ENCODE measurements at regions not wholly inside any gene's neighbourhood (a gene's known extent, or its start where the extent isn't known, plus 50 kb on each side); places are given as distances from the start of the nearest gene placed in this dataset.
"Not testable (repeated sequence)": the region's sequence is repeated elsewhere in the genome, so short reads cannot be mapped to it uniquely, and the experiment has no call there.

DNA sequence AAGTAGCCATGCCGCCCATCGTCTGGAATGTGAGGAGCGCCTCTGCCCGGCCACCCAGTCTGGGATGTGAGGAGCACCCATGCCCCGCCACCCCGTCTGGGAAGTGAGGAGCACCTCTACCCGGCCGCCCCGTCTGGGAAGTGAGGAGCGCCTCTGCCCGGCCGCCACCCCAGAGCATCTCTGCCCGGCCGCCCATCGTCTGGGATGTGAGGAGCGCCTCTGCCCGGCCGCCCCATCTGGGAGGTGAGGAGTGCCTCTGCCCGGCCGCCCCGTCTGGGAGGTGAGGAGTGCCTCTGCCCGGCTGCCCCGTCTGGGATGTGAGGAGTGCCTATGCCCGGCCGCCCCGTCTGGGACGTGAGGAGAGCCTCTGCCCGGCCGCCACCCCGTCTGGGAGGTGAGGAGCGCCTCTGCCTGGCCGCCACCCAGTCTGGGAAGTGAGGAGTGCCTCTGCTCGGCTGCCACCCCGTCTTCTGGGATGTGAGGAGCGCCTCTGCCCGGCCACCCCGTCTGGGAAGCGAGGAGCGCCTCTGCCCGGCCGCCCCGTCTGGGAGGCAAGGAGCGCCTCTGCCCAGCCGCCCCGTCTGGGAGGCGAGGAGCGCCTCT lies 126.7 kb upstream of the MED14 start:
- H3K27me3 ChIP-seq (ENCODE audit: control insufficient read depth in 1 of 2, insufficient read depth in 1 of 2, low read length in 2 of 2); H3K23ac ChIP-seq (ENCODE audit: low read length in 2 of 2); DNase-seq; H3K36me3 ChIP-seq (ENCODE audit: control insufficient read depth in 1 of 2, insufficient read depth in 2 of 2, low read depth in 1 of 2, low read length in 2 of 2); H2BK12ac ChIP-seq (ENCODE audit: low read length in 2 of 2); H2AK5ac ChIP-seq (ENCODE audit: low read length, severe bottlenecking); H3K4me1 ChIP-seq (ENCODE audit: control insufficient read depth, insufficient read depth, low read depth, low read length); H3K4me3 ChIP-seq (ENCODE audit: insufficient read depth in 1 of 2, low read depth in 1 of 2, low read length in 2 of 2); H3K27ac ChIP-seq (ENCODE audit: low read length, poor library complexity, severe bottlenecking); H4K8ac ChIP-seq (ENCODE audit: low read length); H2BK120ac ChIP-seq (ENCODE audit: low read depth, low read length); H3K9me3 ChIP-seq (ENCODE audit: control insufficient read depth, low read length); H3K79me1 ChIP-seq (replicated peaks; ENCODE audit: low read length, poor library complexity, severe bottlenecking); H3K4ac ChIP-seq (ENCODE audit: low read depth in 1 of 2, low read length in 2 of 2); H3K4me2 ChIP-seq (ENCODE audit: low read length, poor library complexity, severe bottlenecking); H4K91ac ChIP-seq (ENCODE audit: low read length); H3K14ac ChIP-seq (ENCODE audit: low read length in 2 of 2); H2AFZ ChIP-seq (ENCODE audit: low read depth, low read length); H3K9ac ChIP-seq (ENCODE audit: low read length); H2BK15ac ChIP-seq (ENCODE audit: low read depth, poor library complexity, severe bottlenecking); H3K18ac ChIP-seq (ENCODE audit: low read depth in 1 of 2, low read length in 2 of 2); H2BK5ac ChIP-seq (ENCODE audit: low read depth, low read length, poor library complexity, severe bottlenecking): not testable (repeated sequence)
- WGBS: 98% methylated on average over 20 of the region's 47 CpGs

- 0% methylated on average over 1 of the region's 4 CpGs for WGBS
- not testable (repeated sequence) for H3K18ac ChIP-seq (ENCODE audit: low read depth in 1 of 2, low read length in 2 of 2); H3K9ac ChIP-seq (ENCODE audit: low read length); DNase-seq; H3K14ac ChIP-seq (ENCODE audit: low read length in 2 of 2); H2BK120ac ChIP-seq (ENCODE audit: low read depth, low read length); H2BK5ac ChIP-seq (ENCODE audit: low read depth, low read length, poor library complexity, severe bottlenecking); H3K4me1 ChIP-seq (ENCODE audit: control insufficient read depth, insufficient read depth, low read depth, low read length); H3K9me3 ChIP-seq (ENCODE audit: control insufficient read depth, low read length); H3K27ac ChIP-seq (ENCODE audit: low read length, poor library complexity, severe bottlenecking); H3K36me3 ChIP-seq (ENCODE audit: control insufficient read depth in 1 of 2, insufficient read depth in 2 of 2, low read depth in 1 of 2, low read length in 2 of 2); H4K8ac ChIP-seq (ENCODE audit: low read length); H3K79me1 ChIP-seq (replicated peaks; ENCODE audit: low read length, poor library complexity, severe bottlenecking); H2AK5ac ChIP-seq (ENCODE audit: low read length, severe bottlenecking); H2BK12ac ChIP-seq (ENCODE audit: low read length in 2 of 2); H2AFZ ChIP-seq (ENCODE audit: low read depth, low read length); H3K4me2 ChIP-seq (ENCODE audit: low read length, poor library complexity, severe bottlenecking); H4K91ac ChIP-seq (ENCODE audit: low read length); H3K23ac ChIP-seq (ENCODE audit: low read length in 2 of 2); H3K4ac ChIP-seq (ENCODE audit: low read depth in 1 of 2, low read length in 2 of 2); H2BK15ac ChIP-seq (ENCODE audit: low read depth, poor library complexity, severe bottlenecking); H3K27me3 ChIP-seq (ENCODE audit: control insufficient read depth in 1 of 2, insufficient read depth in 1 of 2, low read length in 2 of 2); H3K4me3 ChIP-seq (ENCODE audit: insufficient read depth in 1 of 2, low read depth in 1 of 2, low read length in 2 of 2)
Observed at GRCh38 chrX:40863260-40863659, 127.9 kb upstream of the MED14 start.

DNA sequence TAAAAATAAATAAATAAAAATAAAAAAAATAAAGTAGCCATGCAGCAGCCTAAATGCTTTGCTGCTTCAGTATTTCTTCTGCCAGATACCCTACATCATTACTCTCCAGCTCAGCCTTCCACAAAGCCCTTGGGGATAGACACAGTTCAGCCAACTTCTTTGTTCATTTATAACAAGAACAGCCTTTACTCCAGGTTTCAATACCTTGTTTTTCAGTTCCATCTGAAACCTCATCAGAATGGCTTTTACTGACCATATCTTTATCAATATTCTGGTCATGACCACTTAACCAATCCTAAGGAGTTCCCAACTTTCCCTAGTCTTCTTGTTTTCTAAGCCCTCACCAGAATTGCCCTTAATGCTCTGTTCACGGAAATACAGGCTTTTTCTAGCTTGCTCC lies 128.3 kb upstream of the MED14 start:
- no peak overlapping the region for H3K4ac ChIP-seq (ENCODE audit: low read depth in 1 of 2, low read length in 2 of 2)
- H3K27me3 ChIP-seq (ENCODE audit: control insufficient read depth in 1 of 2, insufficient read depth in 1 of 2, low read length in 2 of 2): no peaks in the 10 kb centered on the region
- H3K23ac ChIP-seq (ENCODE audit: low read length in 2 of 2): no peak overlapping the region
- no peaks in the 10 kb centered on the region for H3K36me3 ChIP-seq (ENCODE audit: control insufficient read depth in 1 of 2, insufficient read depth in 2 of 2, low read depth in 1 of 2, low read length in 2 of 2)
- no peak overlapping the region for H2BK12ac ChIP-seq (ENCODE audit: low read length in 2 of 2)
- no peak overlapping the region for H2BK120ac ChIP-seq (ENCODE audit: low read depth, low read length)
- H3K4me1 ChIP-seq (ENCODE audit: control insufficient read depth, insufficient read depth, low read depth, low read length): peaks cover 2% of the 10 kb centered on the region
- no peak overlapping the region for H3K14ac ChIP-seq (ENCODE audit: low read length in 2 of 2)
- no peak overlapping the region for H3K18ac ChIP-seq (ENCODE audit: low read depth in 1 of 2, low read length in 2 of 2)
- no peak overlapping the region for H2BK5ac ChIP-seq (ENCODE audit: low read depth, low read length, poor library complexity, severe bottlenecking)
- 89% methylated on average over 1 of the region's 1 CpG for WGBS
- H4K8ac ChIP-seq (ENCODE audit: low read length): no peak overlapping the region
- no peak overlapping the region for H4K91ac ChIP-seq (ENCODE audit: low read length)
- H2AFZ ChIP-seq (ENCODE audit: low read depth, low read length): no peak overlapping the region
- no peak overlapping the region for H3K4me2 ChIP-seq (ENCODE audit: low read length, poor library complexity, severe bottlenecking)
- H3K9me3 ChIP-seq (ENCODE audit: control insufficient read depth, low read length): peaks cover 8% of the 10 kb centered on the region
- H2AK5ac ChIP-seq (ENCODE audit: low read length, severe bottlenecking): no peak overlapping the region
- no peak for DNase-seq
- no peaks in the 10 kb centered on the region for H3K79me1 ChIP-seq (replicated peaks; ENCODE audit: low read length, poor library complexity, severe bottlenecking)
- no peak overlapping the region for H3K9ac ChIP-seq (ENCODE audit: low read length)
- H2BK15ac ChIP-seq (ENCODE audit: low read depth, poor library complexity, severe bottlenecking): no peak overlapping the region
- no peak overlapping the region for H3K27ac ChIP-seq (ENCODE audit: low read length, poor library complexity, severe bottlenecking)
- no peak overlapping the region for H3K4me3 ChIP-seq (ENCODE audit: insufficient read depth in 1 of 2, low read depth in 1 of 2, low read length in 2 of 2)

DNA sequence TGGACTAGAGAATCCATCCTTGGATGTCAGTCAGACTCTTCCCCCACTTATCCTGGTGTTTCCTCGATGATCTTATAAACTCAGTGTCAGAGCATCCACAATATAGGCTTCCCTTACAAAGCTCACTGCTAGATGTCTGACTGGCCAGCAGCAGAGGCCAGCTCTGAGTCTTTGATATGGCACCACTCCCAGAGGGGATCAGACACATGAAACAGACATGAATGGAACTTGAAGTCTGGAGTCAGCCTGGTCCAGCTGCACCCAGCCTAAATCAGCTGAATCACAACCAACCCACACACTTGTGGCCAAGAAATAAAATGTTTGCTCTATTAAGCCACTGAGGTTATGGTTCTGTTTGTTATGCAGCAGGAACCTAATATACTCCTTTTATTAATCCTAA lies 129.6 kb upstream of the MED14 start:
- no peak overlapping the region for H3K4me2 ChIP-seq (ENCODE audit: low read length, poor library complexity, severe bottlenecking)
- no peak overlapping the region for H3K23ac ChIP-seq (ENCODE audit: low read length in 2 of 2)
- H3K36me3 ChIP-seq (ENCODE audit: control insufficient read depth in 1 of 2, insufficient read depth in 2 of 2, low read depth in 1 of 2, low read length in 2 of 2): no peaks in the 10 kb centered on the region
- no peaks in the 10 kb centered on the region for H3K79me1 ChIP-seq (replicated peaks; ENCODE audit: low read length, poor library complexity, severe bottlenecking)
- H3K4me3 ChIP-seq (ENCODE audit: insufficient read depth in 1 of 2, low read depth in 1 of 2, low read length in 2 of 2): no peak overlapping the region
- H2BK15ac ChIP-seq (ENCODE audit: low read depth, poor library complexity, severe bottlenecking): no peak overlapping the region
- H3K9ac ChIP-seq (ENCODE audit: low read length): no peak overlapping the region
- 88% methylated on average over 1 of the region's 1 CpG for WGBS
- no peak overlapping the region for H4K8ac ChIP-seq (ENCODE audit: low read length)
- H2AK5ac ChIP-seq (ENCODE audit: low read length, severe bottlenecking): no peak overlapping the region
- H3K9me3 ChIP-seq (ENCODE audit: control insufficient read depth, low read length): peaks cover 12% of the 10 kb centered on the region
- no peak overlapping the region for H2AFZ ChIP-seq (ENCODE audit: low read depth, low read length)
- no peak overlapping the region for H4K91ac ChIP-seq (ENCODE audit: low read length)
- H2BK120ac ChIP-seq (ENCODE audit: low read depth, low read length): no peak overlapping the region
- H3K27me3 ChIP-seq (ENCODE audit: control insufficient read depth in 1 of 2, insufficient read depth in 1 of 2, low read length in 2 of 2): no peaks in the 10 kb centered on the region
- no peak overlapping the region for H3K14ac ChIP-seq (ENCODE audit: low read length in 2 of 2)
- H3K4ac ChIP-seq (ENCODE audit: low read depth in 1 of 2, low read length in 2 of 2): no peak overlapping the region
- no peak overlapping the region for H2BK12ac ChIP-seq (ENCODE audit: low read length in 2 of 2)
- DNase-seq: no peak
- no peak overlapping the region for H3K18ac ChIP-seq (ENCODE audit: low read depth in 1 of 2, low read length in 2 of 2)
- H2BK5ac ChIP-seq (ENCODE audit: low read depth, low read length, poor library complexity, severe bottlenecking): no peak overlapping the region
- peaks cover 2% of the 10 kb centered on the region for H3K4me1 ChIP-seq (ENCODE audit: control insufficient read depth, insufficient read depth, low read depth, low read length)
- H3K27ac ChIP-seq (ENCODE audit: low read length, poor library complexity, severe bottlenecking): no peak overlapping the region

Measured in mesenchymal stem cell (in vitro differentiated cells and primary cell).